ENCODE measurements at regions not wholly inside any gene's neighbourhood (a gene's known extent, or its start where the extent isn't known, plus 50 kb on each side); places are given as distances from the start of the nearest gene placed in this dataset.
"Not testable (repeated sequence)": the region's sequence is repeated elsewhere in the genome, so short reads cannot be mapped to it uniquely, and the experiment has no call there.

DNA sequence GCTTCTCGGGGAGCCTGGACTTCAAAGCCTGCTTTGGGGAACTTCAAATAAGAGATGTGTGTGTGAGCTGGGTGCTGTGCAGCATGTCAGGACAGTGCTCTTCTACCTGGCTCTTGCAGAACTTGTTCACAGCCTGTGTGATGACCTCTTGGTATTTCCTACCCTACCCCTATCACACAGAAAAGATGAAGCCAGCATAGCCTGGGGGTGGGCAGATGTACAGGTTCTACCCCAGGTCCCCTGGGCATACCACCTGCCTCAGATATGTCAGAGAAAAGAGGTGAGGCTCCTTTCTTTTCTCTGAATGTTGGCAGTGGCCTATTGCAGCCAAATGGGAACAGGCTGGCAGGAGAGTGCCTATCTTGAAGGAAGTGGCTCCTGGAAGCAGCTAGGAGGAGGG is 111.7 kb upstream of the ALG10B start:
- no peak for ATAC-seq (ENCODE audit: low read depth in 2 of 2)
- no peak overlapping the region for H3K27ac Mint-ChIP-seq
- Histone ChIP-seq H3K9me3 (ENCODE audit: control insufficient read depth in 2 of 2, low read length in 2 of 2) (no peaks in the 10 kb centered on the region), H3K27me3 (ENCODE audit: control insufficient read depth, insufficient read depth, low read length) (no peaks in the 10 kb centered on the region), H3K36me3 (ENCODE audit: control insufficient read depth, insufficient read depth, low read length) (no peaks in the 10 kb centered on the region), H3K4me3 (ENCODE audit: low read depth, low read length) (no peak overlapping the region), H3K27ac (ENCODE audit: insufficient read depth, low read length, poor library complexity, severe bottlenecking) (no peak overlapping the region), H3K4me1 (ENCODE audit: control insufficient read depth, insufficient read depth, low read length, poor library complexity, severe bottlenecking) (no peaks in the 10 kb centered on the region)
- no peak overlapping the region for H3K4me3 Mint-ChIP-seq
- no peaks in the 10 kb centered on the region for H3K27me3 Mint-ChIP-seq
- H3K36me3 Mint-ChIP-seq, result no peaks in the 10 kb centered on the region
- no peak for DNase-seq
- no peaks in the 10 kb centered on the region for H3K4me1 Mint-ChIP-seq
- peaks cover 0 to 5% (median 0%) of the 10 kb centered on the region in 7 donors for H3K9me3 Mint-ChIP-seq

DNA sequence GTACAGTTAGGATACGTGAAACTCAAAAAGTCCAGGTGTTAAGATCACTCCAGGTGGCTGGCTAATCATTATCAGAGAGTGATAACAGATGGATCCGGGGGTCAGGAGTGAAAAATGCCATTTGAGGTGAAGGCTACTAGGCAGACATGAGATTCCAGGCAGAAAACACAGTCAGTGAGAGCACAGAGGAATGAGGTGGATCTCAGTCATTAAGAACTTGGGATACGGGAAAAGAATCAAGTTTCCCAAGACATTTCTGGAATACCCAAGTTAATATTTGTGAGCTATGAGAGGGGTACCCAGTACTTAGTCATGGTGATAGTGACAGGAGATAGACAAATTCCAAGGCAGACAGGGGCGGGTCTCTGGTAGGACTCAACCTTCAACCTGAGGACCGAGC is 94.6 kb upstream of the ALG10B start:
- no peak overlapping the region for H3K27ac ChIP-seq (ENCODE audit: insufficient read depth, low read length, poor library complexity, severe bottlenecking)
- Mint-ChIP-seq H3K27me3 (no peaks in the 10 kb centered on the region), H3K4me1 (no peaks in the 10 kb centered on the region), H3K9me3 (peaks cover 0 to 5% (median 3%) of the 10 kb centered on the region in 7 donors), H3K4me3 (no peak overlapping the region), H3K36me3 (no peaks in the 10 kb centered on the region), H3K27ac (no peak overlapping the region)
- no peaks in the 10 kb centered on the region for H3K9me3 ChIP-seq (ENCODE audit: control insufficient read depth in 2 of 2, low read length in 2 of 2)
- no peak overlapping the region for H3K4me3 ChIP-seq (ENCODE audit: low read depth, low read length)
- no peak for ATAC-seq (ENCODE audit: low read depth in 2 of 2)
- no peaks in the 10 kb centered on the region for H3K36me3 ChIP-seq (ENCODE audit: control insufficient read depth, insufficient read depth, low read length)
- no peaks in the 10 kb centered on the region for H3K4me1 ChIP-seq (ENCODE audit: control insufficient read depth, insufficient read depth, low read length, poor library complexity, severe bottlenecking)
- H3K27me3 ChIP-seq (ENCODE audit: control insufficient read depth, insufficient read depth, low read length), result no peaks in the 10 kb centered on the region
- DNase-seq, result no peak

DNA sequence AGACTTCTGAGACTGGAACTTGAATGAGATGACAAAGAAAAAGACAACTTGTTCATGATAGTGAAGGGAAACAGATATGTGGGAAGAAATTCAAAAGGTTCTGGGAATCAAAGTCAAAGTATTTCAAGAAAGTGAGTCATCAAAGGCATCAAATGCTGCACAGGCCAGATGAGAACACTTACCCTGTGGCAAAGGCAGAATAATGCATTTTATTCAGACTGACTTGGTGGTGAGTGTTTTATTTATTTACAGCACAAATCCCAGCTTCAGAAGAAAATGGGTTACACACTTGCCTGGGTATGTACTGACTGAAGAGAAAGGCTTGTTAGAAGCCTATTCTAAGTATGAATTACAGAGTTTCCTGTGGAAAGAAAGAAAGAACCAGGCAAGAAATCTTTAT is 78.2 kb upstream of the ALG10B start:
- not testable (repeated sequence) for H3K4me3 ChIP-seq (ENCODE audit: low read depth, low read length); H3K4me3 Mint-ChIP-seq; H3K36me3 Mint-ChIP-seq; H3K9me3 ChIP-seq (ENCODE audit: control insufficient read depth in 2 of 2, low read length in 2 of 2); H3K4me1 ChIP-seq (ENCODE audit: control insufficient read depth, insufficient read depth, low read length, poor library complexity, severe bottlenecking); H3K36me3 ChIP-seq (ENCODE audit: control insufficient read depth, insufficient read depth, low read length); H3K27me3 ChIP-seq (ENCODE audit: control insufficient read depth, insufficient read depth, low read length); H3K27me3 Mint-ChIP-seq; ATAC-seq (ENCODE audit: low read depth in 2 of 2); DNase-seq; H3K27ac ChIP-seq (ENCODE audit: insufficient read depth, low read length, poor library complexity, severe bottlenecking); H3K4me1 Mint-ChIP-seq; H3K27ac Mint-ChIP-seq
- peaks cover 0 to 12% (median 2%) of the 10 kb centered on the region in 7 donors for H3K9me3 Mint-ChIP-seq

DNA sequence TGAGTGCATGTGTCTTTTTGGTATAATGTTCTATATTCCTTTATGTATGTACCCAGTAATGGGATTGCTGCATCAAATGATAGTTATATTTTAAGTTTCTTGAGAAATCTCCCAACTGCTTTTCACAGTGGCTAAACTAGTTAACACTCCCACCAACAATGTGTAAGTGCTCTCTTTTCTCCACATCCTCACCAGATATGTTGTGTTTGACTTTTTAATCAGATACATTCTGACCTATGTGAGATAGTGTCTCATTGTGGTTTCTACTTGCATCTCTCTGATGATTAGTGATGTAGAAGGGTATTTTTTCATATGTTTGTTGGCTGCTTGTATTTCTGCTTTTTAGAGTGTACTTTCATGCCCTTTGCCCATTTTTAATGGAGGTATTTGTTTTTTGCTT is 62.8 kb upstream of the ALG10B start:
- no peak overlapping the region for H3K4me3 ChIP-seq (ENCODE audit: low read depth, low read length)
- H3K9me3 ChIP-seq (ENCODE audit: control insufficient read depth in 2 of 2, low read length in 2 of 2), result peaks cover 0 to 2% of the 10 kb centered on the region in 2 experiments
- H3K36me3 Mint-ChIP-seq, result no peaks in the 10 kb centered on the region
- H3K4me3 Mint-ChIP-seq, result no peak overlapping the region
- H3K27ac ChIP-seq (ENCODE audit: insufficient read depth, low read length, poor library complexity, severe bottlenecking), result no peak overlapping the region
- no peaks in the 10 kb centered on the region for H3K27me3 Mint-ChIP-seq
- ATAC-seq (ENCODE audit: low read depth in 2 of 2) (no peak), DNase-seq (no peak)
- no peaks in the 10 kb centered on the region for H3K36me3 ChIP-seq (ENCODE audit: control insufficient read depth, insufficient read depth, low read length)
- H3K4me1 Mint-ChIP-seq, result no peaks in the 10 kb centered on the region
- no peak overlapping the region for H3K27ac Mint-ChIP-seq
- H3K9me3 Mint-ChIP-seq, result peaks cover under 1 to 15% (median 5%) of the 10 kb centered on the region in 7 donors
- H3K27me3 ChIP-seq (ENCODE audit: control insufficient read depth, insufficient read depth, low read length), result no peaks in the 10 kb centered on the region
- no peaks in the 10 kb centered on the region for H3K4me1 ChIP-seq (ENCODE audit: control insufficient read depth, insufficient read depth, low read length, poor library complexity, severe bottlenecking)

DNA sequence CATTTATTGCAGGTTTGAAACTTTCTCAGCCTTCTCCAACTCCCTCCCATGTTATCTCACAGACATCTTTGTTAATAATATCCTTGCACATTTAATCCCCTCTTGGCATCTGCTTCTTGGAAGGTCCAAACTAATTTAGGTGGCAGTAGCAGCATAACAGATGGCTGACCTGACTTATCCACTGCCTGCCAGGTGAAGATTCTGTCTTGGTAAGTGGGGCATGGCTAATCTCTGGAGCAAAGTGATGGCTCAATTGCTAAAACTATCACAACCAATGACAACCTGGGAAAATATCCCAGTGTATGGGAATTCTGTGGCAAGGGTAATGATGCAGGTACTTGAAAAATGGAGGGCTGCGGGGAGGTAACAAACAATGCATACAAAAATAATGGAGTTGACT is 58.2 kb upstream of the ALG10B start:
- Mint-ChIP-seq H3K4me1 (no peaks in the 10 kb centered on the region), H3K36me3 (no peaks in the 10 kb centered on the region), H3K4me3 (no peak overlapping the region), H3K9me3 (peaks cover 1 to 24% (median 7%) of the 10 kb centered on the region in 7 donors), H3K27me3 (peaks cover 5% of the 10 kb centered on the region), H3K27ac (no peak overlapping the region)
- no peaks in the 10 kb centered on the region for H3K36me3 ChIP-seq (ENCODE audit: control insufficient read depth, insufficient read depth, low read length)
- H3K9me3 ChIP-seq (ENCODE audit: control insufficient read depth in 2 of 2, low read length in 2 of 2), result peaks cover 0 to 2% of the 10 kb centered on the region in 2 experiments
- DNase-seq (no peak), ATAC-seq (ENCODE audit: low read depth in 2 of 2) (no peak)
- no peaks in the 10 kb centered on the region for H3K27me3 ChIP-seq (ENCODE audit: control insufficient read depth, insufficient read depth, low read length)
- no peak overlapping the region for H3K27ac ChIP-seq (ENCODE audit: insufficient read depth, low read length, poor library complexity, severe bottlenecking)
- H3K4me1 ChIP-seq (ENCODE audit: control insufficient read depth, insufficient read depth, low read length, poor library complexity, severe bottlenecking), result no peaks in the 10 kb centered on the region
- no peak overlapping the region for H3K4me3 ChIP-seq (ENCODE audit: low read depth, low read length)
